K562 (cell line): ENCODE measurements at regions not wholly inside any gene's neighbourhood (a gene's known extent, or its start where the extent isn't known, plus 50 kb on each side); places are given as distances from the start of the nearest gene placed in this dataset.

Experiments used
- ATAC-seq: fragments of 200-7000 bp; cut with Tn5 transposase; 3 replicates; pipeline ENCODE4 v1.9.1; 2020; ENCODE audit warnings: moderate library complexity
- BruUV-seq: library from RNA; stranded (reverse); fragments of 400-500 nt; replicated peaks from 2 replicates; lab custom pipeline; 2021; lab: Mats Ljungman, UMichigan
- CTCF ChIA-PET: fragments of 300-600 bp; formaldehyde crosslinking; extraction: SDS; loops from one replicate; lab custom pipeline; 2021; ENCODE audit warnings: low intra/inter-chr PET ratio; lab: Yijun Ruan, JAX
- POLR2A ChIA-PET: fragments of 300-600, 350-650 bp; sonication (Branson Sonifier 250); formaldehyde crosslinking; extraction: SDS; loops from one replicate; lab custom pipeline; 2021; ENCODE audit warnings: antibody characterized with exemption, inconsistent platforms; lab: Yijun Ruan, JAX
- DNase-seq, 4 experiments: peaks; one replicate each; pipeline versions ENCODE4 v3.0.0 to v3.0.0-alpha.2; 2011 to 2018; ENCODE audit warnings: low spot score in 3 of 4, mixed read lengths in 3 of 4; ENCODE audit errors: extremely low read depth in 1 of 4
- FAIRE-seq: peaks from 2 replicates; lab custom pipeline; 2011; peaks lifted over from hg19 to GRCh38; lab: Jason Lieb, UNC
- H2AFZ ChIP-seq: 2 replicates; pipeline ENCODE4 v1.6.0; 2011; ENCODE audit warnings: low read depth, low read length, control low read depth, inconsistent platforms
- H3K27ac ChIP-seq: fragments of 200-600 bp; 3 replicates; pipeline ENCODE4 v1.8.0; 2011; ENCODE audit warnings: low read depth, mild to moderate bottlenecking, control low read depth, inconsistent platforms, low read length, moderate library complexity, mixed read lengths; ENCODE audit errors: extremely low read depth
- H3K27me3 ChIP-seq, 2 experiments: fragments of 300-600 bp in 1 of 2; 2 replicates in 1 of 2; 3 replicates in 1 of 2; pipeline versions ENCODE4 v1.6.0 to v1.8.0; 2011; ENCODE audit warnings: inconsistent platforms in 2 of 2, low read length in 2 of 2, mild to moderate bottlenecking in 1 of 2, mixed read lengths in 1 of 2, moderate library complexity in 1 of 2; ENCODE audit not compliant: control insufficient read depth in 2 of 2, insufficient read depth in 2 of 2
- H3K36me3 ChIP-seq: fragments of 300-600 bp; 3 replicates; pipeline ENCODE4 v1.8.0; 2011; ENCODE audit warnings: mild to moderate bottlenecking, low read length, inconsistent platforms; ENCODE audit not compliant: control insufficient read depth, insufficient read depth
- H3K4me1 ChIP-seq, 2 experiments: fragments of 200-600 bp in 1 of 2; replicated peaks in 1 of 2; 2 replicates in 1 of 2; 3 replicates in 1 of 2; pipeline versions ENCODE4 v1.5.1 to v1.8.0; 2011; ENCODE audit warnings: inconsistent platforms in 2 of 2, low read length in 2 of 2, mild to moderate bottlenecking in 1 of 2, mixed read lengths in 1 of 2, moderate library complexity in 1 of 2; ENCODE audit not compliant: control insufficient read depth in 2 of 2, insufficient read depth in 2 of 2
- H3K4me2 ChIP-seq: 2 replicates; pipeline ENCODE4 v1.6.1; 2011; ENCODE audit warnings: low read length, control low read depth, inconsistent platforms, mixed read lengths; ENCODE audit not compliant: insufficient read depth
- H3K4me3 ChIP-seq: fragments of 200-600 bp; sonication (generic), shearing (Covaris generic); 2 replicates; pipeline ENCODE4 v1.5.1; 2016; ENCODE audit warnings: control low read depth, inconsistent platforms
- H3K79me2 ChIP-seq: fragments of 200-600 bp; 3 replicates; pipeline ENCODE4 v1.8.0; 2011; ENCODE audit warnings: low read length, inconsistent platforms; ENCODE audit not compliant: control insufficient read depth, insufficient read depth
- H3K9ac ChIP-seq, 2 experiments: 2 replicates each; pipeline versions ENCODE4 v1.6.0 to v1.6.1; 2011; ENCODE audit warnings: low read depth in 2 of 2, low read length in 2 of 2, control low read depth in 1 of 2, inconsistent platforms in 1 of 2, mild to moderate bottlenecking in 1 of 2, mixed read lengths in 1 of 2; ENCODE audit not compliant: insufficient read depth in 1 of 2
- H3K9me1 ChIP-seq: one replicate; pipeline ENCODE4 v1.6.0; 2011; ENCODE audit warnings: inconsistent platforms, mild to moderate bottlenecking, low read length, moderate library complexity; ENCODE audit not compliant: control insufficient read depth, insufficient read depth
- H3K9me3 ChIP-seq: replicated peaks from 2 replicates; pipeline ENCODE4 v1.5.1; 2011; ENCODE audit warnings: low read depth, low read length, inconsistent platforms; ENCODE audit not compliant: control insufficient read depth, insufficient read depth
- H4K20me1 ChIP-seq: replicated peaks from 2 replicates; pipeline ENCODE4 v1.6.1; 2011; ENCODE audit warnings: low read length, inconsistent platforms, mixed read lengths; ENCODE audit not compliant: control insufficient read depth, insufficient read depth
- ERF ChIP-seq: fragments of 450-650 bp; formaldehyde crosslinking; IDR thresholded peaks from 2 replicates; pipeline ENCODE4 v1.4.0; 2020; ENCODE audit warnings: mild to moderate bottlenecking, mixed read lengths
- HDAC6 ChIP-seq: IDR thresholded peaks from 2 replicates; pipeline ENCODE4 v1.6.1; 2012; ENCODE audit warnings: low read depth, mild to moderate bottlenecking, control low read depth, inconsistent platforms, low read length, moderate library complexity
- IFI16 ChIP-seq: fragments of 250-450 bp; sonication (Bioruptor Pico); IDR thresholded peaks from 2 replicates; pipeline ENCODE4 v2.1.2; 2022; ENCODE audit warnings: mild to moderate bottlenecking, inconsistent platforms
- RFX7 ChIP-seq: fragments of 250-450 bp; sonication (Bioruptor Pico); IDR thresholded peaks from 2 replicates; pipeline ENCODE4 v1.5.1; 2021; ENCODE audit warnings: mild to moderate bottlenecking
- SMARCE1 ChIP-seq: fragments of 450-650 bp; IDR thresholded peaks from 2 replicates; pipeline ENCODE4 v1.7.1; 2016; ENCODE audit warnings: mild to moderate bottlenecking
- TFE3 ChIP-seq: fragments of 450-650 bp; formaldehyde crosslinking; IDR thresholded peaks from 2 replicates; pipeline ENCODE4 v1.4.0; 2020; ENCODE audit warnings: mild to moderate bottlenecking, mixed read lengths
- ZNF133 ChIP-seq: fragments of 250-450 bp; sonication (Bioruptor Pico); IDR thresholded peaks from 2 replicates; pipeline ENCODE4 v1.4.0; 2020; ENCODE audit warnings: mild to moderate bottlenecking
- ZNF174 ChIP-seq: fragments of 250-450 bp; sonication (Bioruptor Pico); IDR thresholded peaks from 2 replicates; pipeline ENCODE4 v1.4.0; 2020; ENCODE audit warnings: mild to moderate bottlenecking
- ZNF232 ChIP-seq: sonication (generic); formaldehyde crosslinking; IDR thresholded peaks from 2 replicates; pipeline ENCODE4 v1.8.0; 2022; ENCODE audit warnings: mild to moderate bottlenecking, missing genetic modification reagents
- ZNF311 ChIP-seq: fragments of 250-450 bp; sonication (Bioruptor Pico); IDR thresholded peaks from 2 replicates; pipeline ENCODE4 v1.4.0; 2020; ENCODE audit warnings: mild to moderate bottlenecking, moderate library complexity
- in situ Hi-C: fragments of 300-500 bp; cut with MboI; formaldehyde crosslinking; loops from 4 replicates; pipeline ENCODE4 v1.15.0; 2018; ENCODE audit warnings: inconsistent platforms, mixed read lengths
- intact Hi-C: fragments of 100-400 bp; cut with micrococcal nuclease; formaldehyde crosslinking; loops from 2 replicates; pipeline ENCODE4 v1.14.2; 2022
- TF ChIP-seq, protein P1 (sequence below), 2 experiments: fragments of 450-650 bp; formaldehyde crosslinking in 1 of 2; IDR thresholded peaks; 2 replicates each; pipeline versions ENCODE4 v1.4.0 to v1.6.1; 2014 to 2020; ENCODE audit warnings: mild to moderate bottlenecking in 2 of 2, borderline replicate concordance in 1 of 2, low read depth in 1 of 2

DNA sequence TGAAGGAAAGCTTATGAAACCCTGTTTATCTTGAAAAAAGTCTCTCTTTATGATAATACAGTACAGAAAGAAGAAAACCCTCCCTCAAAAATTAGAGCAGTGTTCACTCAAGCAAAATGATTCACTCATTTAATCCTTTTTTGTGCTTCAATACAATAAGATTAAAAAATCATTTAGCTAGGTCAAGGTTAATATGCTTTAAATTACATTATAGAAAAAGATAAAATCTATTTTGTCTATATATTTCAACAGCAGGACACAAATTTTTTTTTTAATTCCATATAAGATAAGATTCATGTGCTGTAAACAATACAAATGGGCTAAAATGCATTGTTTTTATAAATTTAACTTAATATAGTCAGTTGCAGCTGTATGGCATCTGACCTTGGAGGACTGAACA is 176.9 kb downstream of the KCNE4 start:
- no peaks in the 10 kb centered on the region for H3K79me2 ChIP-seq
- no peak for TF ChIP-seq ZNF232
- no peak for TF ChIP-seq ZNF133 (CRISPR knock-in tag)
- TF ChIP-seq HDAC6: no peak
- TF ChIP-seq, protein P1, sequence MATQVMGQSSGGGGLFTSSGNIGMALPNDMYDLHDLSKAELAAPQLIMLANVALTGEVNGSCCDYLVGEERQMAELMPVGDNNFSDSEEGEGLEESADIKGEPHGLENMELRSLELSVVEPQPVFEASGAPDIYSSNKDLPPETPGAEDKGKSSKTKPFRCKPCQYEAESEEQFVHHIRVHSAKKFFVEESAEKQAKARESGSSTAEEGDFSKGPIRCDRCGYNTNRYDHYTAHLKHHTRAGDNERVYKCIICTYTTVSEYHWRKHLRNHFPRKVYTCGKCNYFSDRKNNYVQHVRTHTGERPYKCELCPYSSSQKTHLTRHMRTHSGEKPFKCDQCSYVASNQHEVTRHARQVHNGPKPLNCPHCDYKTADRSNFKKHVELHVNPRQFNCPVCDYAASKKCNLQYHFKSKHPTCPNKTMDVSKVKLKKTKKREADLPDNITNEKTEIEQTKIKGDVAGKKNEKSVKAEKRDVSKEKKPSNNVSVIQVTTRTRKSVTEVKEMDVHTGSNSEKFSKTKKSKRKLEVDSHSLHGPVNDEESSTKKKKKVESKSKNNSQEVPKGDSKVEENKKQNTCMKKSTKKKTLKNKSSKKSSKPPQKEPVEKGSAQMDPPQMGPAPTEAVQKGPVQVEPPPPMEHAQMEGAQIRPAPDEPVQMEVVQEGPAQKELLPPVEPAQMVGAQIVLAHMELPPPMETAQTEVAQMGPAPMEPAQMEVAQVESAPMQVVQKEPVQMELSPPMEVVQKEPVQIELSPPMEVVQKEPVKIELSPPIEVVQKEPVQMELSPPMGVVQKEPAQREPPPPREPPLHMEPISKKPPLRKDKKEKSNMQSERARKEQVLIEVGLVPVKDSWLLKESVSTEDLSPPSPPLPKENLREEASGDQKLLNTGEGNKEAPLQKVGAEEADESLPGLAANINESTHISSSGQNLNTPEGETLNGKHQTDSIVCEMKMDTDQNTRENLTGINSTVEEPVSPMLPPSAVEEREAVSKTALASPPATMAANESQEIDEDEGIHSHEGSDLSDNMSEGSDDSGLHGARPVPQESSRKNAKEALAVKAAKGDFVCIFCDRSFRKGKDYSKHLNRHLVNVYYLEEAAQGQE (IDR thresholded peaks at IDR 0.05; ENCODE audit: borderline replicate concordance): no peak
- TF ChIP-seq, protein P1 (CRISPR knock-in tag; IDR thresholded peaks at IDR 0.05; ENCODE audit: low read depth): no peak
- TF ChIP-seq RFX7 (CRISPR knock-in tag): no peak
- TF ChIP-seq ZNF174 (CRISPR knock-in tag): no peak
- TF ChIP-seq TFE3 (CRISPR knock-in tag): no peak
- no peak for TF ChIP-seq IFI16 (CRISPR knock-in tag)
- no peak for TF ChIP-seq SMARCE1
- no peak for TF ChIP-seq ZNF311
- no peak for TF ChIP-seq ERF
- TF ChIP-seq, all 486 proteins: peak for 0
- no peak for ATAC-seq
- CTCF ChIA-PET: no interaction called here
- Histone ChIP-seq H3K4me3 (no peak overlapping the region), H3K36me3 (no peaks in the 10 kb centered on the region), H3K27ac (no peak overlapping the region), H3K4me2 (no peak overlapping the region), H3K9me1 (no peaks in the 10 kb centered on the region), H4K20me1 (no peaks in the 10 kb centered on the region), H3K9me3 (no peaks in the 10 kb centered on the region), H2AFZ (no peak overlapping the region), H3K9ac (no peak overlapping the region), H3K4me1 (no peaks in the 10 kb centered on the region), H3K27me3 (no peaks in the 10 kb centered on the region)
- in situ Hi-C loops: no loop called here
- POLR2A ChIA-PET: no interaction called here
- no peak for FAIRE-seq
- intact Hi-C loops: no loop called here
- BruUV-seq: no TSS peak
- no peak for DNase-seq
